IMR-90 (cell line): ENCODE measurements at regions not wholly inside any gene's neighbourhood (a gene's known extent, or its start where the extent isn't known, plus 50 kb on each side); places are given as distances from the start of the nearest gene placed in this dataset.

Experiments used
- ATAC-seq: fragments of 200-7000 bp; cut with Tn5 transposase; 2 replicates; pipeline ENCODE4 v1.9.1; 2020; ENCODE audit warnings: low read depth, mild to moderate bottlenecking, moderate library complexity
- BruUV-seq: library from RNA; stranded (reverse); fragments of 400-500 nt; replicated peaks from 2 replicates; lab custom pipeline; 2021; lab: Mats Ljungman, UMichigan
- CTCF ChIA-PET: fragments of 300-600 bp; formaldehyde crosslinking; extraction: SDS; loops from one replicate; lab custom pipeline; 2021; ENCODE audit warnings: antibody characterized with exemption; lab: Yijun Ruan, JAX
- POLR2A ChIA-PET: fragments of 300-600 bp; sonication (Branson Sonifier 250); formaldehyde crosslinking; loops from one replicate; lab custom pipeline; 2022; ENCODE audit warnings: antibody characterized with exemption; ENCODE audit not compliant: unreplicated experiment; lab: Charles Lee
- DNase-seq: peaks from one replicate; pipeline ENCODE4 v3.0.0; 2013
- H2AFZ ChIP-seq: replicated peaks from 2 replicates; pipeline ENCODE3; 2013; ENCODE audit warnings: low read length, mild to moderate bottlenecking; ENCODE audit not compliant: poor library complexity
- H2AK5ac ChIP-seq: 2 replicates; pipeline ENCODE4 v1.6.1; 2013; ENCODE audit warnings: low read depth, low read length, inconsistent platforms
- H2AK9ac ChIP-seq: replicated peaks from 2 replicates; pipeline ENCODE3; 2013; ENCODE audit warnings: mild to moderate bottlenecking, low read depth, low read length, moderate library complexity; ENCODE audit not compliant: poor library complexity
- H2BK120ac ChIP-seq: 2 replicates; pipeline ENCODE4 v1.6.1; 2013; ENCODE audit warnings: low read depth, low read length, inconsistent platforms
- H2BK15ac ChIP-seq: 3 replicates; pipeline ENCODE4 v1.6.1; 2013; ENCODE audit warnings: low read depth, low read length, inconsistent platforms
- H2BK20ac ChIP-seq: 2 replicates; pipeline ENCODE4 v1.6.1; 2013; ENCODE audit warnings: low read depth, mild to moderate bottlenecking, inconsistent platforms, low read length, moderate library complexity
- H2BK5ac ChIP-seq: 2 replicates; pipeline ENCODE4 v1.6.1; 2013; ENCODE audit warnings: mild to moderate bottlenecking, low read depth, low read length, inconsistent platforms; ENCODE audit not compliant: poor library complexity, severe bottlenecking
- H3K14ac ChIP-seq: replicated peaks from 2 replicates; pipeline ENCODE4 v1.6.1; 2013; ENCODE audit warnings: low read depth, low read length, inconsistent platforms
- H3K18ac ChIP-seq: 2 replicates; pipeline ENCODE4 v1.6.1; 2013; ENCODE audit warnings: low read depth, low read length, control low read depth
- H3K23ac ChIP-seq: 2 replicates; pipeline ENCODE4 v1.6.1; 2013; ENCODE audit warnings: low read depth, low read length, inconsistent platforms
- H3K27ac ChIP-seq: 2 replicates; pipeline ENCODE4 v1.5.1; 2013; ENCODE audit warnings: mild to moderate bottlenecking, control low read depth, low read length; ENCODE audit not compliant: insufficient read depth
- H3K27me3 ChIP-seq: 2 replicates; pipeline ENCODE4 v1.6.1; 2013; ENCODE audit warnings: low read length; ENCODE audit not compliant: control insufficient read depth, insufficient read depth
- H3K36me3 ChIP-seq: 2 replicates; pipeline ENCODE4 v1.6.1; 2013; ENCODE audit warnings: low read length, mixed read lengths; ENCODE audit not compliant: control insufficient read depth, insufficient read depth
- H3K4ac ChIP-seq: 2 replicates; pipeline ENCODE4 v1.6.1; 2013; ENCODE audit warnings: low read depth, low read length, inconsistent platforms
- H3K4me1 ChIP-seq: 2 replicates; pipeline ENCODE4 v1.6.1; 2013; ENCODE audit warnings: low read length, mixed read lengths; ENCODE audit not compliant: control insufficient read depth, insufficient read depth
- H3K4me2 ChIP-seq: 2 replicates; pipeline ENCODE4 v1.6.1; 2013; ENCODE audit warnings: low read depth, mild to moderate bottlenecking, control low read depth, low read length, moderate library complexity
- H3K4me3 ChIP-seq: 2 replicates; pipeline ENCODE4 v1.5.1; 2013; ENCODE audit warnings: low read depth, mild to moderate bottlenecking, control low read depth, low read length, moderate library complexity; ENCODE audit not compliant: insufficient read depth
- H3K56ac ChIP-seq: 2 replicates; pipeline ENCODE4 v1.6.1; 2013; ENCODE audit warnings: low read length, inconsistent platforms; ENCODE audit not compliant: insufficient read depth; ENCODE audit errors: extremely low read depth
- H3K79me1 ChIP-seq, 2 experiments: 2 replicates each; pipeline ENCODE4 v1.6.1; 2013; ENCODE audit warnings: low read length in 2 of 2, inconsistent platforms in 1 of 2, low read depth in 1 of 2
- H3K9ac ChIP-seq: 2 replicates; pipeline ENCODE4 v1.6.1; 2013; ENCODE audit warnings: low read depth, low read length, control low read depth
- H3K9me1 ChIP-seq: 2 replicates; pipeline ENCODE4 v1.6.1; 2013; ENCODE audit warnings: low read length, inconsistent platforms; ENCODE audit not compliant: insufficient read depth
- H3K9me3 ChIP-seq: 2 replicates; pipeline ENCODE4 v1.6.1; 2013; ENCODE audit warnings: low read length; ENCODE audit not compliant: control insufficient read depth, insufficient read depth
- H4K20me1 ChIP-seq: 2 replicates; pipeline ENCODE4 v1.6.1; 2013; ENCODE audit warnings: low read length, inconsistent platforms; ENCODE audit not compliant: insufficient read depth
- H4K5ac ChIP-seq: 2 replicates; pipeline ENCODE4 v1.6.1; 2013; ENCODE audit warnings: mild to moderate bottlenecking, low read depth, low read length, control low read depth
- H4K8ac ChIP-seq, 2 experiments: 2 replicates each; pipeline ENCODE4 v1.6.1; 2013; ENCODE audit warnings: low read depth in 2 of 2, low read length in 2 of 2, control low read depth in 1 of 2, inconsistent platforms in 1 of 2
- H4K91ac ChIP-seq: 2 replicates; pipeline ENCODE4 v1.6.1; 2013; ENCODE audit warnings: low read depth, low read length, inconsistent platforms; ENCODE audit not compliant: insufficient read depth
- BHLHE40 ChIP-seq: fragments of 150-350 bp; IDR thresholded peaks from 2 replicates; pipeline ENCODE4 v1.6.1; 2016; ENCODE audit warnings: mild to moderate bottlenecking, low read depth, low read length
- CEBPB ChIP-seq: IDR thresholded peaks from 2 replicates; pipeline ENCODE4 v1.6.1; 2012; ENCODE audit warnings: low read depth, low read length, improper control_type of control experiment
- CHD1 ChIP-seq: IDR thresholded peaks from 2 replicates; pipeline ENCODE4 v1.6.1; 2012; ENCODE audit warnings: low read depth, low read length, improper control_type of control experiment
- CTCF ChIP-seq: conservative IDR thresholded peaks from 2 replicates; pipeline ENCODE4 v1.5.1; 2012; ENCODE audit warnings: mild to moderate bottlenecking, low read depth, low read length, improper control_type of control experiment
- ELK1 ChIP-seq: fragments of 150-350 bp; IDR thresholded peaks from 2 replicates; pipeline ENCODE4 v1.6.1; 2016; ENCODE audit warnings: low read depth, mild to moderate bottlenecking, low read length, moderate library complexity, borderline replicate concordance
- FOS ChIP-seq: fragments of 150-350 bp; IDR thresholded peaks from 2 replicates; pipeline ENCODE4 v1.6.1; 2016; ENCODE audit warnings: low read depth, low read length
- MAFK ChIP-seq: IDR thresholded peaks from 2 replicates; pipeline ENCODE4 v1.6.1; 2012; ENCODE audit warnings: low read depth, low read length, improper control_type of control experiment
- MAZ ChIP-seq: IDR thresholded peaks from 2 replicates; pipeline ENCODE4 v1.6.1; 2012; ENCODE audit warnings: low read depth, mild to moderate bottlenecking, low read length, improper control_type of control experiment, moderate library complexity, borderline replicate concordance
- MXI1 ChIP-seq: IDR thresholded peaks from 2 replicates; pipeline ENCODE4 v1.6.1; 2012; ENCODE audit warnings: low read depth, mild to moderate bottlenecking, low read length, moderate library complexity, borderline replicate concordance
- NFE2L2 ChIP-seq: fragments of 150-350 bp; IDR thresholded peaks from 2 replicates; pipeline ENCODE4 v1.6.1; 2016; ENCODE audit warnings: low read depth, mild to moderate bottlenecking, low read length
- POLR2A ChIP-seq: IDR thresholded peaks from 2 replicates; pipeline ENCODE4 v1.6.1; 2012; ENCODE audit warnings: mild to moderate bottlenecking, low read depth, low read length
- RAD21 ChIP-seq: IDR thresholded peaks from 2 replicates; pipeline ENCODE4 v1.6.1; 2012; ENCODE audit warnings: low read length, improper control_type of control experiment
- RCOR1 ChIP-seq: IDR thresholded peaks from 2 replicates; pipeline ENCODE4 v1.6.1; 2012; ENCODE audit warnings: mild to moderate bottlenecking, low read length, improper control_type of control experiment; ENCODE audit not compliant: insufficient replicate concordance
- RFX5 ChIP-seq: IDR thresholded peaks from 2 replicates; pipeline ENCODE4 v1.8.0; 2012; ENCODE audit warnings: low read depth, mild to moderate bottlenecking, low read length, moderate library complexity
- SMC3 ChIP-seq: fragments of 150-350 bp; IDR thresholded peaks from 2 replicates; pipeline ENCODE4 v1.6.1; 2016; ENCODE audit warnings: low read depth, mild to moderate bottlenecking, antibody characterized with exemption, low read length, moderate library complexity
- USF2 ChIP-seq: fragments of 150-350 bp; IDR thresholded peaks from 2 replicates; pipeline ENCODE4 v1.6.1; 2017; ENCODE audit warnings: mild to moderate bottlenecking, antibody characterized with exemption, low read length, low read depth
- WGBS, 2 experiments: methylation state at CpG; one replicate each; pipeline versions ENCODE4 v1.1.5 to v1.1.7; 2013; ENCODE audit warnings: missing lambda C conversion rate in 2 of 2; ENCODE audit not compliant: insufficient read length in 1 of 2; ENCODE audit errors: extremely low coverage in 2 of 2; 5-methylcytosine and 5-hydroxymethylcytosine counted together
- dilution Hi-C: fragments of 300-500 bp; cut with HindIII; formaldehyde crosslinking; loops from one replicate; pipeline ENCODE4 v1.14.3; 2018; ENCODE audit warnings: low sequenced_read_pairs; ENCODE audit not compliant: unreplicated experiment
- in situ Hi-C: fragments of 300-500 bp; cut with MboI; formaldehyde crosslinking; loops from 3 replicates; pipeline ENCODE4 v1.14.3; 2019; ENCODE audit warnings: low sequenced_read_pairs, inconsistent platforms, mixed read lengths
- intact Hi-C: fragments of 100-400 bp; cut with micrococcal nuclease; formaldehyde crosslinking; loops from 2 replicates; pipeline ENCODE4 v1.10.0; 2022

- Histone ChIP-seq H3K27me3 (no peaks in the 10 kb centered on the region), H2AFZ (no peak overlapping the region), H3K56ac (no peak overlapping the region), H3K36me3 (no peaks in the 10 kb centered on the region), H3K4ac (no peak overlapping the region), H3K14ac (no peak overlapping the region), H3K9me3 (peaks cover 31% of the 10 kb centered on the region), H3K27ac (no peak overlapping the region), H4K8ac (no peak overlapping the region), H3K18ac (no peak overlapping the region), H2AK5ac (no peak overlapping the region), H3K9me1 (no peaks in the 10 kb centered on the region), H4K5ac (no peak overlapping the region), H2BK15ac (no peak overlapping the region), H3K4me3 (no peak overlapping the region), H3K79me1 (no peaks in the 10 kb centered on the region), H2AK9ac (no peak overlapping the region), H4K20me1 (no peaks in the 10 kb centered on the region), H2BK5ac (no peak overlapping the region), H3K4me2 (no peak overlapping the region), H3K9ac (no peak overlapping the region), H3K4me1 (no peaks in the 10 kb centered on the region), H2BK120ac (no peak overlapping the region), H2BK20ac (no peak overlapping the region), H4K91ac (no peak overlapping the region), H3K23ac (no peak overlapping the region)
- BruUV-seq: no TSS peak
- intact Hi-C loops: no loop called here
- DNase-seq (no peak), ATAC-seq (no peak)
- TF ChIP-seq RFX5: no peak
- no peak for TF ChIP-seq RCOR1
- no peak for TF ChIP-seq SMC3
- no peak for TF ChIP-seq POLR2A
- TF ChIP-seq RAD21: no peak
- no peak for TF ChIP-seq CEBPB
- TF ChIP-seq CHD1: no peak
- TF ChIP-seq NFE2L2: no peak
- TF ChIP-seq ELK1: no peak
- TF ChIP-seq FOS: no peak
- TF ChIP-seq CTCF: no peak
- TF ChIP-seq USF2: no peak
- TF ChIP-seq MAZ: no peak
- TF ChIP-seq MXI1: no peak
- TF ChIP-seq MAFK: no peak
- no peak for TF ChIP-seq BHLHE40
- ChIA-PET POLR2A (no interaction called here), CTCF (no interaction called here)
- dilution Hi-C loops: no loop called here
- in situ Hi-C loops: no loop called here
- 56% methylated on average over 14 of the region's 26 CpGs; no CpG with 5 or more reads in 1 of the 2 experiments for WGBS, 2 experiments
Measured at GRCh38 chr2:885230-886071, 65.2 kb upstream of the SNTG2 start.
